ENCODE measurements at regions not wholly inside any gene's neighbourhood (a gene's known extent, or its start where the extent isn't known, plus 50 kb on each side); places are given as distances from the start of the nearest gene placed in this dataset.
"Not testable (repeated sequence)": the region's sequence is repeated elsewhere in the genome, so short reads cannot be mapped to it uniquely, and the experiment has no call there.

GRCh38 chr4:184942444-184943425 lies 75.6 kb upstream of the HELT start:
- no peak for DNase-seq (ENCODE audit: low read depth, low spot score)

GRCh38 chr4:184949020-184949419 lies 69.3 kb upstream of the HELT start:
- DNase-seq (ENCODE audit: low read depth, low spot score): no peak

DNA sequence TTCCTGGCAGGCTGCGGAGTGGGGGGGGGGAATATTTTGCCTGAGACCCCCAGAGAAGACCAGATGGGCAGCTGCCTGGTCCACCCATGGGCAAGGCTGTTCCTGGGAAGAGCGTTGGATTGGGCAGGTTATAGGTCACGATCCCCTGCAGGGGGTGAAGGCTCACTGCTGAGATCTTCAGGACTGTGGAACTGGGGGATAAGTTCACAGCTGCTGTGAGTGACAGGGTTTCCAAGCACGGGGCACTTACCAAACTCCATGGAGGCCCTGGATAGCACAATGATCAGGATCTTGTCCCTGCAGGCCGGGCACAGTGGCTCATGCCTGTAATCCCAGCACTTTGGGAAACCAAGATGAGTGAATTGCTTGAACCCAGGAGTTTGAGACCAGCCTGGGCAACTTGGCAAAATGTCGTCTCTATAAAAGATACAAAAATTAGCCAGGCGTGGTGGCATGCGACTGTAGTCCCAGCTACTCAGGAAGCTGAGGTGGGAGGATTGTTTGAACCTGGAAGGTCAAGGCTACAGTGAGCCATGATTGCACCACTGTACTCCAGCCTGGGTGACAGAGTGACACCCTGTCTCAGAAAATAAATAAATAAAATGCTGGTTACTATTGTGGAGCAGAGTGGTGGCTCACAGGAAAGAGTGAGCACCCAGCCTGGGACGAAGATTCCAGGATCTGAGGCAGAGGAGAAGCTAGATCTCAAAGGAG lies 68.0 kb upstream of the HELT start:
- no peak for DNase-seq (ENCODE audit: low read depth, low spot score)

DNA sequence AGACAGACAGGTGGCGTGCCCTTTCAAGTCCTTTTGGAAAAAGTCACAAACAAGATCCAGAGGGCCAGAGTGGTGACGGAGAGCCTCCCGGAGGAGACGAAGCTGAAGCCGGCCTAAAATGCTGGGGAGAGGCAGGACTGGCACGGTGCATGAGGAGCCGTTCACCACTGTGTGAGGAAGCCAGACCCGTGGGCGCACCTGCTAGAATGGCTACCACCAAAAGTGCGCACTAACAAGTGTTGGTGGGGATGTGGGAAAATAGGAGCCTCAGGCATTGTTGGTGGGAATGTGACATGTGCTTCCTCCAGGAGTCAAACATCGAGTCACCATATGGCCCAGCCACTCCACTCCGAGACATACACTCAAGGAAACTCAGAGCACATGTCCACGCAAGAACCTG lies 67.4 kb upstream of the HELT start:
- DNase-seq (ENCODE audit: low read depth, low spot score): no peak

GRCh38 chr4:184951668-184952160 lies 66.6 kb upstream of the HELT start:
- DNase-seq (ENCODE audit: low read depth, low spot score): no peak

GRCh38 chr4:184952522-184952921 lies 65.8 kb upstream of the HELT start:
- no peak for DNase-seq (ENCODE audit: low read depth, low spot score)

DNA sequence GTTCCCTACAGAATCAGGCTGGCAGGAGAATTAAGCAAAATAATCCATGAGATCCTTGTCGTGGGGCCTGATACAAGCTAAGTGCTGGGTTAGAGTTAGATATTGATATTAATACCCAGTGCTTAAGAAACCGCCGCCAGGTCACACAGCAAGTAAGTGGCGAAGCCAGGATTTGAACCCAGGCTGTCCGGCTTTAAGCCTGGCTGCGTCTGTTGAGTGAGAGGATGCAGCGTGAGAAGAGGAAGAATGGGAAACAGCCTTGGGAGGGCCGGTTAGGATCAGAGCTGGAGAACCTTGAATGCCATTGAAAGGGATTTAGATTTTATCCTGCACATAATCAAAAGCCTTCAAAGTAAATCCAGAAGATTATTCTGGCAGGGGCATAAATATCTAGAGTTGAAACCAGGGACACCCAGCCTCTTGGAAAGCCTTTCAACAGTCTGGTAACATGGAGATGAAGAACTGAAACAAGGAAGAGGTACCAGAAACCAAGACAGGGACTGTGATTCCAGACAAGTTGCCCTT lies 64.8 kb upstream of the HELT start:
- DNase-seq (ENCODE audit: low read depth, low spot score): no peak

GRCh38 chr4:184953971-184954370 lies 64.3 kb upstream of the HELT start:
- no peak for DNase-seq (ENCODE audit: low read depth, low spot score)

DNA sequence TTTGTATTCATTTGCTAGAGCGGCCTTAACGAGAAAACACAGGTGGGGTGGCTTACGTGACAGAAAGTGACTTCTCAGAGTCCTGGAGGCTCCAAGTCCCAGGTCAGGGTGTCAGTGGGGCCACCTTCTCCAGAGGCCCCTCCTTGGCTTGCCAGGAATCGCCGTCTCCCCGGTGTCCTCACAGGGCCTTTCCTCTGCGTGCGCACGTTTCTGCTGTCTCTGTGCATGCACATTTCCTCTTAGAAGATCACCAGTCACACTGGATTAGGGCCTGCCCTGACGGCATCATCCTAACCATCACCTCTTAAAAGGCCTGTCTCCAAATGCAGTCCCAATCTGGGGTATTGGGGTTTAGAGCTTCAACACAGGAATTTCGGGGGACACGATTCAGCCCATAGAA lies 63.8 kb upstream of the HELT start:
- no peak for DNase-seq (ENCODE audit: low read depth, low spot score)

- DNase-seq (ENCODE audit: low read depth, low spot score): no peak
These were observed 63.2 kb upstream of the HELT start for GRCh38 chr4:184955116-184955515.

DNA sequence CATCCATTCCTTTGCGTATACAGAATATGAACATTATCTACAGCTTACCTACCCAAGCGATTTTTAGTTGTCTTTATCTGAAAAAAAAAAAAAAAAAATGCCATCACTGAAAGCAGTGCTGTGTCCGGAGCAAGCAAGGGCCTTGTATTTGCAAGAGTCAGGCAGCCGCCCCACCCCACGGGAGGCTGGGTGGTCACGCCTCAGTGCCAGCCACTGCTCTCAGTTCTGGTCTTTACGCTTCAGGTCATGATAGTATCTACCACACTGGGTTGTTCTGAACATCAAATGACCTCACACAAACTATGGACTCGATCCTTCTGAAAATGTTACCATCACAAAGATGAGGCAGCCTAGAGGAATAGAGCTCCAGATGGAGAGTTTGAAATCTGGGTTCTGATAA lies 62.7 kb upstream of the HELT start:
- no peak for DNase-seq (ENCODE audit: low read depth, low spot score)

GRCh38 chr4:184957446-184958115 lies 60.7 kb upstream of the HELT start:
- DNase-seq (ENCODE audit: low read depth, low spot score): no peak

DNA sequence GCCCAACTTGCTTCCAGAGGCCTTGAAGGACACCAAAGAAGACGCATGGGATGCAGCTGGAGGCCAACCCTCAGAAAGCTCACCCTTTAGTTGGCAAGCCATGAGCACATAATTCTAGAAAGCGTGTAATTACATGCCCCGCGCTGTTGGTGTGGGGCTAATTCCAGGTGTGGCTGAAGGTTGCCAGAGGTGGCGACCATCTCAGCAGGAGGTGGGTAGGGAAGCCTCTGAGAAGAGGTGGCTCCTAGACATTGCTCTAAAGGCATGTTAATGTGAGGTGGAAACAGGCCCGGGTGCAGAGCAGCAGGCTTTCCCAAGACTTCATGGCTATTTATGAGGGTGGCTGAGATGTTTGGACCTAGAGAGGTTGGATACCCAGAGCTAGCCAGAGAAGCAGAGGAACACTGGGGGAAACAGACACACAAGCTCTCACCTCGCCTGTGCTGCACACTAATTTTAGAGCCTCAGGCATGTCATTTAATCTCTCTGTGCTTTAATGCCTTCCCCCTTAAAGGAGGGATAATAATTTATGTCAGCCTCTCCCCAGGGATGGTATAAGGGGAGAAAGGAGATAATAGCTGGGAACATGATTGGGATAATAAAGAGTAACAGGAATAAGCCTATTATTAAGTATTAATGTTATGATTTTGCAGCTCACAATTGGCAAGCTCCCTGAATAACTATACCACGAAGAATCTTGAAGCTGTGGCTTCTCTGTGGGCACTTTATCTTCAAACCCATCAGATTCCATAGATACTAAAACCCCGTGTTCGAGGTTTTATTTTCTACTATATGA lies 60.0 kb upstream of the HELT start:
- no peak for DNase-seq (ENCODE audit: low read depth, low spot score)

DNA sequence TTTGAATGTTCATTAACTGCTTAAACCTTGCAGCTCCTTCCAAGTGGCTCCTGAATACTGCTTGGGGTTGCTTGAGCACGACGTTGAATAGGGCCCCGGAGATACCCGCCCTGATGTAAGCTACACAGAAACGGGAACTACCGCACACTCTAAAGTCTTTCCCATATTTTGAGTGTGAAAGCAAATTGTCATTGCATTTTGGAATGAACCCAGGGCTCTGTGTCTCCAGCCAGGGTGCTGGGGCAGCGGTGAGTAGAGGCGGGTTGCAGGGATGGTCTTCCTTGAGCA lies 59.4 kb upstream of the HELT start:
- DNase-seq (ENCODE audit: low read depth, low spot score): no peak

GRCh38 chr4:184959309-184959708 lies 59.0 kb upstream of the HELT start:
- no peak for DNase-seq (ENCODE audit: low read depth, low spot score)

GRCh38 chr4:184959786-184960185 lies 58.5 kb upstream of the HELT start:
- DNase-seq (ENCODE audit: low read depth, low spot score): no peak

- DNase-seq (ENCODE audit: low read depth, low spot score): peak; percentile 13
These were observed 57.8 kb upstream of the HELT start for GRCh38 chr4:184960505-184960971.

DNA sequence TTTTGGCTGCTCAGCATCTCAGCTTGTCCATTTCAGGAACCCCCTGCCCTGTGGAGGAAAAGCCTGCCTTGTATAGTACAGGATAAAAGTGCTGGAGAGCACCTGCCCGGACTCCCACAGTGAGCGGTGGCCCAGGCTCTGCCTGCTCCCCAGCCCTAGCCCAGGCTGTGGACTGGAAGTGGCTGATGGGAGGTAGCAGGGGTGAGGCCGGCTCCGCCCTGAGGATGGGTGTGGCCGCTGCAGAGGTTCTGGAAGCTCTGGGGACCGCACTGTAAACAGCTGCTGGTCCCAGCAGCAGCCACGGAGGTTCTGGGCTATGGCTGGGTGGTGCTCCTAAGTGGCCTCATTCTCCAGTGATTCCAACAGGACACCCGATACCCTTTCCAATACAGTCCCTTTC lies 56.6 kb upstream of the HELT start:
- no peak for DNase-seq (ENCODE audit: low read depth, low spot score)

- no peak for DNase-seq (ENCODE audit: low read depth, low spot score)
These were observed 56.1 kb upstream of the HELT start for GRCh38 chr4:184962125-184962638.

- DNase-seq (ENCODE audit: low read depth, low spot score): not testable (repeated sequence)
These were observed 52.9 kb upstream of the HELT start for GRCh38 chr4:184965230-184966050.
